Type B pancreatic cell (in vitro differentiated cells): ENCODE measurements at regions not wholly inside any gene's neighbourhood (a gene's known extent, or its start where the extent isn't known, plus 50 kb on each side); places are given as distances from the start of the nearest gene placed in this dataset.
A peak's percentile ranks its signal among the peaks of the same experiment; 100 is the strongest.

ENCODE experiments used
- DNase-seq: peaks from one replicate; pipeline ENCODE4 v3.0.0; 2021; ENCODE audit warnings: mixed read lengths; ENCODE audit not compliant: unreplicated experiment; ENCODE audit errors: extremely low spot score
- H3K27ac Mint-ChIP-seq: 2 replicates; pipeline ENCODE4 v1.8.0; 2021; ENCODE audit warnings: mild to moderate bottlenecking, mixed read lengths
- H3K27me3 Mint-ChIP-seq: 2 replicates; pipeline ENCODE4 v1.8.0; 2021; ENCODE audit warnings: mixed read lengths
- H3K36me3 Mint-ChIP-seq: 2 replicates; pipeline ENCODE4 v1.8.0; 2021; ENCODE audit warnings: mixed read lengths
- H3K4me1 Mint-ChIP-seq: one replicate; pipeline ENCODE4 v1.8.0; 2021; ENCODE audit warnings: mixed read lengths; ENCODE audit not compliant: unreplicated experiment
- H3K4me3 Mint-ChIP-seq: 2 replicates; pipeline ENCODE4 v1.8.0; 2021; ENCODE audit warnings: mild to moderate bottlenecking, mixed read lengths
- H3K9me3 Mint-ChIP-seq: 2 replicates; pipeline ENCODE4 v1.8.0; 2021; ENCODE audit warnings: mixed read lengths
- TF ChIP-seq, protein P1 (sequence below): fragments of 200-600 bp; sonication (generic); conservative IDR thresholded peaks from 2 replicates; pipeline ENCODE4 v1.5.0; 2021; ENCODE audit warnings: antibody characterized with exemption, mild to moderate bottlenecking

DNA sequence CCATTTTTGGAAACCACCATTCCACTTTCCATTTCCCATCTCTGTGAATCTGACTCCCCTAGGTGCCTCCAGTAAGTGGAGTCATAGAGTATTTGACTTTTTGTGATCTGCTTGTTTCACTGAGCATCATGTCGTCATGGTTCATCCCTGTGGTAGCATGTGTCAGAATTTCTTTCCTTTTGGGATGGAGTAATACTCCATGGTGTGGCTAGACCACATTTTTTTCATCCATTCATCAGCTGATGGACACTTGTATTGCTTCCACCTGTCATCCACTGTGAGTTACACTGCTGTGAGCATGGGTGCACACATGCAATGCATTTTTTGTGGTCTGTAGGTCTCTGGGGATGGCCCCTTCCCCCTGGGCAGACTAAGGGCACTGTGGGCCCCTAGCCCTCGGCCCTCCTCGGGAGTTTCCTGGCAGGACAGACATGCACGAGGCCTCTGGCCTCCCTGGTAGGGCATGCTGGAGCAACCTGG is 115.9 kb downstream of the GADD45G start:
- TF ChIP-seq, protein P1, sequence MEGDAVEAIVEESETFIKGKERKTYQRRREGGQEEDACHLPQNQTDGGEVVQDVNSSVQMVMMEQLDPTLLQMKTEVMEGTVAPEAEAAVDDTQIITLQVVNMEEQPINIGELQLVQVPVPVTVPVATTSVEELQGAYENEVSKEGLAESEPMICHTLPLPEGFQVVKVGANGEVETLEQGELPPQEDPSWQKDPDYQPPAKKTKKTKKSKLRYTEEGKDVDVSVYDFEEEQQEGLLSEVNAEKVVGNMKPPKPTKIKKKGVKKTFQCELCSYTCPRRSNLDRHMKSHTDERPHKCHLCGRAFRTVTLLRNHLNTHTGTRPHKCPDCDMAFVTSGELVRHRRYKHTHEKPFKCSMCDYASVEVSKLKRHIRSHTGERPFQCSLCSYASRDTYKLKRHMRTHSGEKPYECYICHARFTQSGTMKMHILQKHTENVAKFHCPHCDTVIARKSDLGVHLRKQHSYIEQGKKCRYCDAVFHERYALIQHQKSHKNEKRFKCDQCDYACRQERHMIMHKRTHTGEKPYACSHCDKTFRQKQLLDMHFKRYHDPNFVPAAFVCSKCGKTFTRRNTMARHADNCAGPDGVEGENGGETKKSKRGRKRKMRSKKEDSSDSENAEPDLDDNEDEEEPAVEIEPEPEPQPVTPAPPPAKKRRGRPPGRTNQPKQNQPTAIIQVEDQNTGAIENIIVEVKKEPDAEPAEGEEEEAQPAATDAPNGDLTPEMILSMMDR = no peak
- no peak for DNase-seq
- Mint-ChIP-seq H3K9me3 (peaks cover 11% of the 10 kb centered on the region), H3K27me3 (peaks cover 4% of the 10 kb centered on the region), H3K4me3 (no peak overlapping the region), H3K4me1 (peaks cover 14% of the 10 kb centered on the region), H3K27ac (peak overlapping the region; percentile 22), H3K36me3 (no peaks in the 10 kb centered on the region)

DNA sequence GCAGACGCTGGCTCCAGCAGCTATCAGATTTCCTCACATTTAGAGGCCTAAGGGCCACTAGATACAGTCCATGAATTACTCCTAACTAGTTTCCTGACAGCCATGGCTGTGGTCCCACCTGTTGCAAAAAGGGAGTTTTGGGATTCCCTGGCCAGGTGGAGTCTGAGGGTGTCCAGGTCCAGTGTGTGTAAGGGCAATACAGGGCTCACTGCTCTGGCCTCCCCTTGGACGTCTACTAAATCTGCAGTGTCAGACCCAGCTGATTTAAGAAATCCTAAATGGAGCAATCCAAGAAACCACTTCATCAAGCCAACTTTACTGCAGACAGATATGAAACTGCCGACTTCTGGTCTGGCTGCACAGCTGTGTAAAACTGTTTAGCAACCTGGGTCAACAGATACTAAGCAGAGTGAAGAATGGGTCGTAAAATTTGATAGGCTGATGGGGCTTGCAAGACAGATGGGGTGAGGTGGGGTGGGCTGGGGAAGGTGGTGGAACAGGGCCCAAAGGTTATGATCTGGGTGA is 116.4 kb downstream of the GADD45G start:
- peaks cover 14% of the 10 kb centered on the region for H3K4me1 Mint-ChIP-seq
- no peaks in the 10 kb centered on the region for H3K36me3 Mint-ChIP-seq
- no peak for DNase-seq
- TF ChIP-seq, protein P1 = no peak
- H3K27me3 Mint-ChIP-seq = peaks cover 4% of the 10 kb centered on the region
- H3K4me3 Mint-ChIP-seq = no peak overlapping the region
- peaks cover 11% of the 10 kb centered on the region for H3K9me3 Mint-ChIP-seq
- H3K27ac Mint-ChIP-seq = peak overlapping the region; percentile 22

DNA sequence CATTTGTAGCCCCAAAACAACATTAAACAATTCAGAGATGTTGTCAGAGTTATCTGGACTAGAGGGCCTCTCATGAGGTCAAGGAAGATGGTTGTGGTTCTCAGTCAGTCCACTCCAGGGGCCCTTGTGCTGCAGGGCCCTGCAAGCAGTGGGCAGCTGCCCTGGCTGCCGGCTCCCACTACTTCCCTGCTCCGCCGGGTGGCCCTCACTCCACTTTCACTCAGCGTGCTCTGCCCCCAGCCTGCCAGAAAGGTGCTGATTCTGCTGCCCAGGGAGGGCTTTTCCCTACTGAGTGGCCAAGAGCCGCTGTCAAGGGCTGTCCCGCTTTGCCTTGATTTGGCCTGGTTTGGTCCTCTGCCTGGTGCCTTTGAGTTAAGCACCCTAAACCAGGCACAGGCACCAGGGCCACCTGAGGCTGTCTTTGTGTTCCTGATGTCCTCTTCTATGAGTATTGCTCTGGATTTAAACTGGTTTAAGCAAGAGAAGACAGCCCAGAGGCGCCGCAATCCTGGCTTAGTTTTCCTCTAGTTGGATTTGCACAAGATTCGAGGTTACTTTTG is 117.2 kb downstream of the GADD45G start:
- H3K4me3 Mint-ChIP-seq = no peak overlapping the region
- peaks cover 9% of the 10 kb centered on the region for H3K9me3 Mint-ChIP-seq
- no peak for DNase-seq
- TF ChIP-seq, protein P1 = no peak
- peaks cover 14% of the 10 kb centered on the region for H3K4me1 Mint-ChIP-seq
- H3K36me3 Mint-ChIP-seq = no peaks in the 10 kb centered on the region
- H3K27ac Mint-ChIP-seq = no peak overlapping the region
- H3K27me3 Mint-ChIP-seq = peaks cover 4% of the 10 kb centered on the region

DNA sequence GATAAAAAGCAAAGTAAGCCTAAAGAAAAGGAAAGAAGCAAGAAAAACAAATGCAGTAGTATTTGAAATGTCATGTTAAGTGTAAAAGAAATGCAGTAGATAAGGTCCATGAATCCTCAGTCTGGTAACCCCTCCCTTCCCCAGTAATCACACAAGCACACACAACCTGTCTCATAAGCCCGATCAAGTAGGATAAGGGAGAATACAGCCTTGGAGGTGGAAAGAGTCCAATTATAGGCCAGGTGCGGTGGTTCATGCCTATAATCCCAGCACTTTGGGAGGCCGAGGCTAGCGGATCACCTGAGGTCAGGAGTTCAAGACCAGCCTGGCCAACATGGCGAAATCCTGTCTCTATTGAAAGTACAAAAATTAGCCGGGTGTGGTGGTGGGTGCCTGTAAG is 117.9 kb downstream of the GADD45G start:
- Mint-ChIP-seq H3K4me3 (no peak overlapping the region), H3K9me3 (peaks cover 8% of the 10 kb centered on the region), H3K27me3 (peaks cover 4% of the 10 kb centered on the region), H3K4me1 (peaks cover 14% of the 10 kb centered on the region), H3K27ac (no peak overlapping the region), H3K36me3 (no peaks in the 10 kb centered on the region)
- TF ChIP-seq, protein P1 = no peak
- DNase-seq = no peak

- H3K4me3 Mint-ChIP-seq = no peak overlapping the region
- TF ChIP-seq, protein P1 = no peak
- no peaks in the 10 kb centered on the region for H3K36me3 Mint-ChIP-seq
- H3K4me1 Mint-ChIP-seq = peaks cover 14% of the 10 kb centered on the region
- peaks cover 4% of the 10 kb centered on the region for H3K27me3 Mint-ChIP-seq
- no peak for DNase-seq
- peaks cover 8% of the 10 kb centered on the region for H3K9me3 Mint-ChIP-seq
- no peak overlapping the region for H3K27ac Mint-ChIP-seq
Observed at GRCh38 chr9:89723469-89724100, 118.8 kb downstream of the GADD45G start.
